HG03108 (cell line): ENCODE measurements at regions not wholly inside any gene's neighbourhood (a gene's known extent, or its start where the extent isn't known, plus 50 kb on each side); places are given as distances from the start of the nearest gene placed in this dataset.

ENCODE experiments used
- ATAC-seq: cut with Tn5 transposase; IDR thresholded peaks from one replicate; pipeline ENCODE4 v1.9.1; 2021; ENCODE audit warnings: moderate library complexity; ENCODE audit not compliant: unreplicated experiment

GRCh38 chr3:16103472-16103871, 71.0 kb upstream of the GALNT15 start:
- no peak for ATAC-seq

- no peak for ATAC-seq
These were observed 70.3 kb upstream of the GALNT15 start for GRCh38 chr3:16104156-16104555.

GRCh38 chr3:16106050-16106449, 68.4 kb upstream of the GALNT15 start:
- ATAC-seq, result no peak

GRCh38 chr3:16108424-16108823, 66.1 kb upstream of the GALNT15 start:
- ATAC-seq, result no peak

- ATAC-seq, result no peak
These were observed 64.6 kb upstream of the GALNT15 start for GRCh38 chr3:16109929-16110328.

GRCh38 chr3:16112910-16113504, 61.5 kb upstream of the GALNT15 start:
- ATAC-seq, result no peak

- ATAC-seq, result no peak
These were observed 60.8 kb upstream of the GALNT15 start for GRCh38 chr3:16113704-16114103.

- no peak for ATAC-seq
These were observed 60.1 kb upstream of the GALNT15 start for GRCh38 chr3:16114429-16114828.

GRCh38 chr3:16114930-16115329, 59.5 kb upstream of the GALNT15 start:
- ATAC-seq, result no peak

GRCh38 chr3:16118396-16118795, 56.1 kb upstream of the GALNT15 start:
- ATAC-seq, result no peak

GRCh38 chr3:16119887-16120286, 54.6 kb upstream of the GALNT15 start:
- ATAC-seq, result no peak

- no peak for ATAC-seq
These were observed 53.1 kb upstream of the GALNT15 start for GRCh38 chr3:16121391-16121790.

- no peak for ATAC-seq
These were observed 52.3 kb upstream of the GALNT15 start for GRCh38 chr3:16122155-16122554.

GRCh38 chr3:16122661-16123060, 51.8 kb upstream of the GALNT15 start:
- ATAC-seq, result no peak

- ATAC-seq, result no peak
These were observed 49.8 kb upstream of the GALNT15 start for GRCh38 chr3:16124636-16125035.
